ENCODE measurements at regions not wholly inside any gene's neighbourhood (a gene's known extent, or its start where the extent isn't known, plus 50 kb on each side); places are given as distances from the start of the nearest gene placed in this dataset.

DNA sequence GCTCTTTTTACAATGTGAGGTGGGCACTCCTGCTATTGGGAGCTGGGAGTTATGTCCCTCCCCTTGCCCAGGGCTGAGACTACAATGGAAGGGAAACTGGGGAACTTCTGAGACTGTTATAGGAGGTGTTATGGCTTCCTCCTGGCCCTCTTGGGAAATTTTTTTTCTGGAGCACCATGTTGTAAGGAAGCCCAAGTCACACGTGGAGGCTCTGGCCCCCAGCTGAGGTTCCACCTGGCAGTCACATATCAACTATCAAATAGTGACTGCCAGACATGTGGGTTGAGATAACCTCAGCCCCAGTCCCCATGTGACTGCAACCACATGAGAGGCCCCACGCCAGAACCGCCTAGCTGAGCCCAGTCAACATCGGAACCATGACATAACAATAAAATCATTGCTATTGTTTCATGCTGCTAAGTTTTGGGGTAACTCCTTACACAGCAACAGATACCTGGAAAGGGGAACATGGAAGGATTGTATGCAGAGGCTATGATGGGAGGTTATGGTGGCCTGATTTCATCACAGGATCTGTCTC, 99.4 kb upstream of the NCOR2 start:
- Mint-ChIP-seq H3K27me3 (peaks cover 4 to 5% of the 10 kb centered on the region in 2 donors), H3K9me3 (peaks cover 0 to 10% (median 7%) of the 10 kb centered on the region in 5 donors), H3K4me3 (no peak overlapping the region), H3K4me1 (no peaks in the 10 kb centered on the region), H3K36me3 (peaks cover 0 to 19% (median 0%) of the 10 kb centered on the region in 3 donors), H3K27ac (no peak overlapping the region)
- H3K36me3 ChIP-seq (ENCODE audit: insufficient read depth, low read length): no peaks in the 10 kb centered on the region
- H3K4me3 ChIP-seq (ENCODE audit: low read length): no peak overlapping the region
- DNase-seq: no peak
- ChIA-PET CTCF (no interaction called here), POLR2A (no interaction called here)
- H3K27ac ChIP-seq (ENCODE audit: low read depth, low read length): no peak overlapping the region
- no peaks in the 10 kb centered on the region for H3K9me3 ChIP-seq (ENCODE audit: low read length)
- no peaks in the 10 kb centered on the region for H3K27me3 ChIP-seq (ENCODE audit: insufficient read depth, low read length, poor library complexity, severe bottlenecking)
- no peaks in the 10 kb centered on the region for H3K4me1 ChIP-seq (ENCODE audit: insufficient read depth, low read length)

DNA sequence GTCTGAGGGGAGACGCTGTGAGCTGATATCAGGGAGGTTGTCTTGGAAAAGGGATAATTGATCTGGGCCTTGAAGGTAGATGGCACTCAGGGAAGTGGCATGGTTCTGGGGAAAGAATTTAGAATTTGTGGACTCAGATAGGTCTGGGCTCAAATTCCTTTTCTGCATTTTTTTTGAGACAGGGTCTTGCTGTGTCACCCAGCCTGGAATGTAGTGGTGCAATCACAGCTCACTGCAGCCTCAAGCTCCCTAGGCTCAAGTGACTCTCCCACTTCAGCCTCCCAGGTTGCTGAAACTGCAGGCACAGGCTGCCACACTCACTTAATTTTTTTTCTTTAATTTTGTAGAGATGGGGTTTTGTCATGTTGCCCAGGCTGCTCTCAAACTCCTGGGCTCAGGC, 98.1 kb upstream of the NCOR2 start:
- Histone ChIP-seq H3K4me1 (ENCODE audit: insufficient read depth, low read length) (no peaks in the 10 kb centered on the region), H3K9me3 (ENCODE audit: low read length) (no peaks in the 10 kb centered on the region), H3K27ac (ENCODE audit: low read depth, low read length) (no peak overlapping the region), H3K36me3 (ENCODE audit: insufficient read depth, low read length) (no peaks in the 10 kb centered on the region), H3K27me3 (ENCODE audit: insufficient read depth, low read length, poor library complexity, severe bottlenecking) (no peaks in the 10 kb centered on the region), H3K4me3 (ENCODE audit: low read length) (no peak overlapping the region)
- no peak overlapping the region for H3K4me3 Mint-ChIP-seq
- H3K27me3 Mint-ChIP-seq: peaks cover 4 to 5% of the 10 kb centered on the region in 2 donors
- no peak for DNase-seq
- ChIA-PET POLR2A (no interaction called here), CTCF (no interaction called here)
- H3K27ac Mint-ChIP-seq: no peak overlapping the region
- H3K36me3 Mint-ChIP-seq: peaks cover 0 to 19% (median 0%) of the 10 kb centered on the region in 3 donors
- peaks cover 0 to 10% (median 7%) of the 10 kb centered on the region in 5 donors for H3K9me3 Mint-ChIP-seq
- no peaks in the 10 kb centered on the region for H3K4me1 Mint-ChIP-seq

DNA sequence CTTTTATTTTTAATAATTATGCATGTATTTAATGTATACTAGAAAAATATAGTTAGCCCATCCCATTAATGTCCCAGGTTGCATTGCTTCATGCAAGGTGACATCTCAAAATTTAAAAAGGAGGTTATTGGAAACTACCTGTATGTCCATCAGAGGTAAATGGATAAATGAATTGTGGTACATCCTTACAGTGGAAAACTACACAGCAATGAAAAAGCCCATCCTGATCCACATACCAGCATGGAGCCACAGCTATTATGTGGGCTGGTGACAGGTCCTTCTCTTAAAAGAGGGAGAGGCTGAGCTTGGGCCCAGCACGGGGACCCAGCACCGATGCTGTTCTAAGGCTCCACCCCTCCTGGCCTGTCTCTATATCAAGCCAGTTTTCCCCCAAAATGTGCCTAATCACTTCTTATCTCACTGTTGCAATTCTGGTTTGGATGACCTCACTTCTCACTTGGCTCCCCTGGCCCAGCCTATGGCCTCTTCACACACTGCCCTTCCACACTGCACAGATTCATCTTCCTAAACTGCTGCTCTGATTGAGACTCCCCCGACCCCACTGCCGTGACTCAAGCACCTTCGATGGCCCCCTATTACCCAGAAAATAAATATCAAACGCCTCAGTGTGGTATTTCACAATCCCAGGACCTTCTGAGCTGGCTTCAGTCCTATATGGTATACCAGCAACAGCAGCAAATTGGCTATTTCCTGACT, 97.1 kb upstream of the NCOR2 start:
- H3K4me3 Mint-ChIP-seq: no peak overlapping the region
- peaks cover 4 to 7% of the 10 kb centered on the region in 2 donors for H3K27me3 Mint-ChIP-seq
- ChIA-PET CTCF (no interaction called here), POLR2A (no interaction called here)
- H3K9me3 Mint-ChIP-seq: peaks cover 0 to 10% (median 7%) of the 10 kb centered on the region in 5 donors
- no peak for DNase-seq
- no peak overlapping the region for H3K27ac ChIP-seq (ENCODE audit: low read depth, low read length)
- no peaks in the 10 kb centered on the region for H3K4me1 Mint-ChIP-seq
- no peaks in the 10 kb centered on the region for H3K9me3 ChIP-seq (ENCODE audit: low read length)
- no peaks in the 10 kb centered on the region for H3K4me1 ChIP-seq (ENCODE audit: insufficient read depth, low read length)
- no peak overlapping the region for H3K4me3 ChIP-seq (ENCODE audit: low read length)
- no peak overlapping the region for H3K27ac Mint-ChIP-seq
- peaks cover 0 to 19% (median 0%) of the 10 kb centered on the region in 3 donors for H3K36me3 Mint-ChIP-seq
- H3K36me3 ChIP-seq (ENCODE audit: insufficient read depth, low read length): no peaks in the 10 kb centered on the region
- H3K27me3 ChIP-seq (ENCODE audit: insufficient read depth, low read length, poor library complexity, severe bottlenecking): no peaks in the 10 kb centered on the region

DNA sequence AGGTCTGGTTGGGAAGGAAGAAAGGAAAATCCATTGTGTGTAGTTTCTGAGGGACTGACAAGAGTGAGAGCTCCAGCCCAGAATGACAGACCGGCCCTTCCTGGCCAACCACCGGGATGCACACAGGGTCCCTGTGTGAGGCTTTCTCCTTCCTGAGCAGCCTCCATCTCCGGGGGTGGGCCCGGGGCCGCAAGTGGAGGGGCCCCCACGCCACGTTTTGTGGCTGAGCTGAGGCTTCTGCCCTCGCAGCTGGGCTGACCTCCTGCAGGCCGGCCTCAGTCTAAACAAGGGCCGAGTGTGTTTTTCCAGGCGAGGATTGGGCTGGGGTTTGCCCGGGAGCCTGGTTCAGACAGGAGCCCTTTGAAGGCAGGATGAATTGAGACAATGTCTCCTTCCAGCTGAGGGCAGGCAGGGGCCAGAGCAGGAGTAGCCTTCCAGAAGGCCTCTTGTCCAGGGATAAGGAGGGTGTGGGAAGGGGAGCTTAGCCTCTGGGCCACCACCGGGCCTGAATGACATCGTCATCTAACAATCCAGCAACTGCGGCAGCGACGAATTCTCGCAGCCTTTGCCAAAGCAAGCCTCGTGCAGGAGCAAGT, 96.5 kb upstream of the NCOR2 start:
- H3K4me3 Mint-ChIP-seq: no peak overlapping the region
- Histone ChIP-seq H3K27me3 (ENCODE audit: insufficient read depth, low read length, poor library complexity, severe bottlenecking) (no peaks in the 10 kb centered on the region), H3K27ac (ENCODE audit: low read depth, low read length) (no peak overlapping the region), H3K9me3 (ENCODE audit: low read length) (no peaks in the 10 kb centered on the region), H3K4me1 (ENCODE audit: insufficient read depth, low read length) (no peaks in the 10 kb centered on the region), H3K4me3 (ENCODE audit: low read length) (no peak overlapping the region), H3K36me3 (ENCODE audit: insufficient read depth, low read length) (no peaks in the 10 kb centered on the region)
- ChIA-PET CTCF (no interaction called here), POLR2A (interaction anchor here (0.5 kb wide), 1 partner anchor 1084 kb away, joined by 8 read pairs; no protein-coding TSS in a partner anchor)
- peaks cover 4 to 7% of the 10 kb centered on the region in 2 donors for H3K27me3 Mint-ChIP-seq
- H3K36me3 Mint-ChIP-seq: peaks cover 0 to 19% (median 0%) of the 10 kb centered on the region in 3 donors
- H3K27ac Mint-ChIP-seq: no peak overlapping the region
- H3K4me1 Mint-ChIP-seq: no peaks in the 10 kb centered on the region
- peaks cover 0 to 10% (median 7%) of the 10 kb centered on the region in 5 donors for H3K9me3 Mint-ChIP-seq
- no peak for DNase-seq

DNA sequence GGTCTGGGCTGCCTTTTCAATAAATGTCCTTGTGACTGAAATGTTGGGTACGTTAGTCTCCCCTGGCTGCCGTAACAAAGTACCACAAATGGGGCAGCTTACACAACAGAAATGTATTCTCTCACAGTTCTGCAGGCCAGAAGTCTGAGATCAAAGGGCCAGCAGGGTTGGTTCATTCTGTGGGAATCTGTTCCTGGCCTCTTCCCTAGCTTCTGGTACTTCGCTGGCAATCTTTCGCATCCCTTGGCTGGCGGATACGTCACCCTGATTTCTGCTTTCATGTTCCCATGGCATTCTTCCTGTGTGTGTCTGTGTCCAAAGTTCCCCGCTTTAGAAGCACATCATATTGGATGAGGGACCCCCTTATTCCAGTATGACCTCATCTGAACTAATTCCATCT, 95.8 kb upstream of the NCOR2 start:
- H3K4me3 ChIP-seq (ENCODE audit: low read length): no peak overlapping the region
- H3K27ac ChIP-seq (ENCODE audit: low read depth, low read length): no peak overlapping the region
- H3K4me3 Mint-ChIP-seq: no peak overlapping the region
- no peaks in the 10 kb centered on the region for H3K4me1 ChIP-seq (ENCODE audit: insufficient read depth, low read length)
- peaks cover 0 to 19% (median 0%) of the 10 kb centered on the region in 3 donors for H3K36me3 Mint-ChIP-seq
- POLR2A ChIA-PET: interaction anchor here (0.5 kb wide), 1 partner anchor 1083 kb away, joined by 8 read pairs; no protein-coding TSS in a partner anchor
- H3K9me3 Mint-ChIP-seq: peaks cover 0 to 10% (median 7%) of the 10 kb centered on the region in 5 donors
- no peak for DNase-seq
- H3K27me3 Mint-ChIP-seq: peaks cover 4 to 7% of the 10 kb centered on the region in 2 donors
- no peaks in the 10 kb centered on the region for H3K36me3 ChIP-seq (ENCODE audit: insufficient read depth, low read length)
- CTCF ChIA-PET: no interaction called here
- no peak overlapping the region for H3K27ac Mint-ChIP-seq
- H3K4me1 Mint-ChIP-seq: no peaks in the 10 kb centered on the region
- no peaks in the 10 kb centered on the region for H3K27me3 ChIP-seq (ENCODE audit: insufficient read depth, low read length, poor library complexity, severe bottlenecking)
- H3K9me3 ChIP-seq (ENCODE audit: low read length): no peaks in the 10 kb centered on the region

DNA sequence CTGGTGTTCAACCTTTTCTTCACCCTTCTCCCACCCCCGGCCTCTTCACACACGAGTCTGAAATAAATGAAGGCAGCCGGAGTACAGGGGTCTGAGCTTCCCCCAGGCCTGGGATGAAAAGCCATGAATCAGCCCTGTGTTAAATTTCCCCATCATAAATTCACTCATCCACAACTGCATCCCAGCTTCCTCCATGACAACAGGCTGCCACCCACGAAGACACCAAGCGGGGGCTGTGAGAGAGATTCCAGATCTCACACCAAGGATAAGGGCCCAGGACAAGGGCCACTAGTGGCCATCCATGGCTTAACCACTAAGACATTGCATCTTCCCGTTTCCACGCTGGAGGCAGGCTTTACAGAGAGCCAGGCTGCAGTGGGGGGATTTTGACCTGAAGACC, 93.9 kb upstream of the NCOR2 start:
- H3K4me1 ChIP-seq (ENCODE audit: insufficient read depth, low read length): no peaks in the 10 kb centered on the region

DNA sequence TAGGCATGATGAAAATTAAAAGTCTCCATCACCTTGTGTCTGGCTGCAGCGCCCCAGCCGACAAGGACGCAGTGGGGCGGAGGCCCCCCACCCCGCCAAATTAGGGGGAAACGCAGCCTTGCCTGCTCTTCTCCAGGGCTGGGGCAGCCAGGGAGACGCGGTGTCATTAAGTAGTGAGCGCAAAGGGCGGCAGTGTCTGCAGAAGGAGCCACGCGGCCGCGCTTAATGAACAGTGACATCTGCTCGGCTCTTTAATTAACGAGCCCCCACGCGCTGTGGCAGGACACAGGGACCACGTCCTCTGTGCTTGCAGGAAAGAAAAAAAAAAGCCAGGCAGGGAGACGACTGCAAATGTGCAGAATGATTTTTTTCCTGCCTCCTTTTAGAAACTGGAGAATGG, 93.4 kb upstream of the NCOR2 start:
- Mint-ChIP-seq H3K4me3 (no peak overlapping the region), H3K4me1 (no peaks in the 10 kb centered on the region), H3K36me3 (peaks cover 0 to 12% (median 0%) of the 10 kb centered on the region in 3 donors), H3K9me3 (peaks cover 0 to 8% (median 0%) of the 10 kb centered on the region in 5 donors), H3K27ac (no peak overlapping the region), H3K27me3 (peaks cover 7 to 8% of the 10 kb centered on the region in 2 donors)
- ChIA-PET POLR2A (no interaction called here), CTCF (no interaction called here)
- DNase-seq: no peak
- Histone ChIP-seq H3K4me1 (ENCODE audit: insufficient read depth, low read length) (no peaks in the 10 kb centered on the region), H3K36me3 (ENCODE audit: insufficient read depth, low read length) (no peaks in the 10 kb centered on the region), H3K27ac (ENCODE audit: low read depth, low read length) (no peak overlapping the region), H3K9me3 (ENCODE audit: low read length) (no peaks in the 10 kb centered on the region), H3K4me3 (ENCODE audit: low read length) (no peak overlapping the region), H3K27me3 (ENCODE audit: insufficient read depth, low read length, poor library complexity, severe bottlenecking) (no peaks in the 10 kb centered on the region)

More for the DNA sequence above, 93.9 kb upstream of the NCOR2 start:
- Histone ChIP-seq H3K9me3 (ENCODE audit: low read length) (no peaks in the 10 kb centered on the region), H3K36me3 (ENCODE audit: insufficient read depth, low read length) (no peaks in the 10 kb centered on the region), H3K27ac (ENCODE audit: low read depth, low read length) (no peak overlapping the region), H3K27me3 (ENCODE audit: insufficient read depth, low read length, poor library complexity, severe bottlenecking) (no peaks in the 10 kb centered on the region), H3K4me3 (ENCODE audit: low read length) (no peak overlapping the region)
- peaks cover 7 to 8% of the 10 kb centered on the region in 2 donors for H3K27me3 Mint-ChIP-seq
- H3K27ac Mint-ChIP-seq: no peak overlapping the region
- POLR2A ChIA-PET: no interaction called here
- CTCF ChIA-PET: no interaction called here
- H3K4me3 Mint-ChIP-seq: no peak overlapping the region
- H3K9me3 Mint-ChIP-seq: peaks cover 0 to 8% (median 0%) of the 10 kb centered on the region in 5 donors
- no peak for DNase-seq
- peaks cover 0 to 12% (median 0%) of the 10 kb centered on the region in 3 donors for H3K36me3 Mint-ChIP-seq
- no peaks in the 10 kb centered on the region for H3K4me1 Mint-ChIP-seq

DNA sequence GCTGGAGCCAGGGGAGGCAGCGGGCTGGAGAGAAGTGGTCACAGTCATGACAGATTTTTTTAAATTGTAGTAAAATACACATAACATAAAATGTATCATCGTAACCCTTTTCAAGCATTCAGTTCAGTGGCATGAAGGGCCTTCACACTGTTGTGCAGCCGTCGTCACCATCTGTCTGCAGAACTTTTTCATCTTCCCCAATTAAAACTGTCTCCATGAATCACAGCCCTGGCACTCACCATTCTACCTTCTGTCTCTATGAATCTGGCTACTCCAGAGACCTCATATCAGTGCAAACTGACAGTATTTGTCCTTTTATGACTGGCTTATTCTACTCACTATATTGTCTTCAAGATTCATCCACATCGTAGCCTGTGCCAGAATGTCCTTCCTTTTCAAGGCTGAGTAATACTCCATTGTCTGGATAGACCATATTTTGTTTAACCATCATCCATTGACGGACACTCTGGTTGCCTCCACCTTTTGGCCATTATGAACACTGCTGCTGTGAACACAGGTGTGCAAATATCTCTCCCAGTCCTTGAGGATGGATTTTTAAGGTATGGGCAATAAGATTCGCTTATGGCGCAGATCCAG, 91.5 kb upstream of the NCOR2 start:
- H3K4me1 Mint-ChIP-seq: no peaks in the 10 kb centered on the region
- H3K27ac Mint-ChIP-seq: no peak overlapping the region
- H3K9me3 ChIP-seq (ENCODE audit: low read length): no peaks in the 10 kb centered on the region
- H3K27me3 Mint-ChIP-seq: peaks cover 12 to 14% of the 10 kb centered on the region in 2 donors
- no peaks in the 10 kb centered on the region for H3K27me3 ChIP-seq (ENCODE audit: insufficient read depth, low read length, poor library complexity, severe bottlenecking)
- H3K4me3 ChIP-seq (ENCODE audit: low read length): no peak overlapping the region
- H3K4me3 Mint-ChIP-seq: no peak overlapping the region
- H3K36me3 Mint-ChIP-seq: peaks cover 0 to 7% (median 0%) of the 10 kb centered on the region in 3 donors
- no peaks in the 10 kb centered on the region for H3K36me3 ChIP-seq (ENCODE audit: insufficient read depth, low read length)
- ChIA-PET POLR2A (no interaction called here), CTCF (no interaction called here)
- DNase-seq: no peak
- no peaks in the 10 kb centered on the region for H3K4me1 ChIP-seq (ENCODE audit: insufficient read depth, low read length)
- no peak overlapping the region for H3K27ac ChIP-seq (ENCODE audit: low read depth, low read length)
- peaks cover 0 to 5% (median 0%) of the 10 kb centered on the region in 5 donors for H3K9me3 Mint-ChIP-seq
